ENCODE measurements at regions not wholly inside any gene's neighbourhood (a gene's known extent, or its start where the extent isn't known, plus 50 kb on each side); places are given as distances from the start of the nearest gene placed in this dataset.
"Not testable (repeated sequence)": the region's sequence is repeated elsewhere in the genome, so short reads cannot be mapped to it uniquely, and the experiment has no call there.

DNA sequence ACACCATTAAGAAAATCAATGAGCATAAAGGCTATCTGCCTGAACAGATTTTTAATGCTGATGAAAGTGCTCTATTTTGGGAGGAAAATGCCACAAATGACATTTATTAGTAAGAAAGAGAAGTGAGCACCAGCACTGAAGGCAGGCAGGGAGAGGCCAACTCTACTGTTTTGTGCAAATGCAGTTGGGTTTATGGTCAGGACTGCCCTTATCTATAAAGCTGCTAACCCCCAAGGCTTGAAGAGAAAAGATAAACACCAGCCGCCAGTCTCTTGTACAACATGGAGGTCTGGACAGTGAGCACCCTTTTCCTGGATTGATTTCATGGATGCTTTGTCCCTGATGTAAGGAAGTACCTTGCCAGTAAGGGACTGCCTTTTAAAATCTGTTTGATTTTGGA is 246.8 kb upstream of the SFSWAP start:
- no peak for DNase-seq

- no peak for DNase-seq
Observed at GRCh38 chr12:131466306-131466705, 244.6 kb upstream of the SFSWAP start.

- DNase-seq, result no peak
Observed at GRCh38 chr12:131466932-131467331, 244.0 kb upstream of the SFSWAP start.

DNA sequence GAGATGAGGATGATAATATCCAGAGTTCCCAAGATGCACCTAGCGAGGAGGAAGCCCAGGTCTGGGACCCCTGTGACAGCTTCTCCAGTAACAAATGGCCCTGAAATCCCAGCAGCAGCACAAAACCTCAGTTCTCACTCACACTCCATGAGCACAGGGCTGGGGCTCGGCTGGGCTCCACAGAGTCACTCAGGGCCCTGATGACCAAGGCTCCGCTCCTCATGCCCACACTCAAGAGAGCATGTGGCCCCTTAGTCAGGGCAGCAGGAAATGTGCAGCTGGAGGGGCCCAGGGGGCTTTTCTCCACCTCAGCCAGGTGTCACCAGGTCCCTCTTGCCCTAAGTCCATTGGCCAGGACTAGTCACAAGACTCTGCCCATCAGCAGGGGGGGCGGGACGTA is 242.7 kb upstream of the SFSWAP start:
- DNase-seq, result no peak

DNA sequence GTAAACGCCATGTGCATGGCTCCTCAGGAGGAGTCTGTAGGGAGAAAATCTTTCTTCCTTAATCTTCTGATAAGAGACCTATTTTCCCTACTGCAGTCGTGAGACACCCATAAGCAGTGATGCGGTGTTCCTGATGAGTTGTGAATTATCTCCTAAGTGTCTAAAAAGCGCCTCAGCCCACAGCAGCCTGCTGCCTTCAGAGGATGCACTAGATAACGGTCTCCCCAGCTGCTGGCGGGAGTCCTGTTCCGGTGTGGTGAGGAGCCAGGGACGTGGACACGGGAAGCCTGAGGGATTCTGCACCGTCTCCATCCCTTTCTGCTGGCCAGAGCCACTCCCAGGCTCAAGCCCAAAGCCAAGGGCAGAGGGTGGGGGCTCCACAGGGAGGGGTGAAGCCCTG is 240.9 kb upstream of the SFSWAP start:
- not testable (repeated sequence) for DNase-seq

DNA sequence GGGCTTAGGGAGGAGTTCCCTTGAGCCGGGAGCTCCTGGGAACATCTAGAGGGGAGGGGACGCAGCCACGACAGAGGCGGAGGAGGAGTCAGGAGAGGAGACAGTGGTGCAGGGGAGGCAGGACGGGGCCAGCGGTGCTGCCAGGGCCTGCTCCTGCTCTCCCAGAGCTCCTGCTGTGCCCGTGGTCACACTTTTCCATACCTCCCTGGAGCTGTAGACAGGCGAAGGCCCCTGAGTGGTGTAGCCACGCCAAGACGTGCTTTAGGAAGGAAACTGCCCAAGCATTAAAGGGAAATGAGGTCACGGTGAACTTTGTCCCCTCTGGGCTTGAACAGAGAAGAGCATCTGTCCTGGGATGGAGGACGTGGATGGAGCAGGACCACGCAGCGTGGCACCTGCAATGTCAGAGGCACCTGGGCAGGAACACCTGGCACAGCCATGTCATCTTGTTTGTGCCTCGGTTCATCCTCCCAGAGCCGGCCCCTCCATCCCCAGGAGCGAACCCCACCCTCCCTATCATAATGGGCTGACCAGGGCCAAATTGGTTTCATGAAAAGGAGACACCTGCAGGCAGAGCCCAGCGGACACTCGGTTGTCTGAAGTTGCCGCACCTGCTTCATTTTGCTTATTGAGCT is 239.5 kb upstream of the SFSWAP start:
- DNase-seq, result no peak

DNA sequence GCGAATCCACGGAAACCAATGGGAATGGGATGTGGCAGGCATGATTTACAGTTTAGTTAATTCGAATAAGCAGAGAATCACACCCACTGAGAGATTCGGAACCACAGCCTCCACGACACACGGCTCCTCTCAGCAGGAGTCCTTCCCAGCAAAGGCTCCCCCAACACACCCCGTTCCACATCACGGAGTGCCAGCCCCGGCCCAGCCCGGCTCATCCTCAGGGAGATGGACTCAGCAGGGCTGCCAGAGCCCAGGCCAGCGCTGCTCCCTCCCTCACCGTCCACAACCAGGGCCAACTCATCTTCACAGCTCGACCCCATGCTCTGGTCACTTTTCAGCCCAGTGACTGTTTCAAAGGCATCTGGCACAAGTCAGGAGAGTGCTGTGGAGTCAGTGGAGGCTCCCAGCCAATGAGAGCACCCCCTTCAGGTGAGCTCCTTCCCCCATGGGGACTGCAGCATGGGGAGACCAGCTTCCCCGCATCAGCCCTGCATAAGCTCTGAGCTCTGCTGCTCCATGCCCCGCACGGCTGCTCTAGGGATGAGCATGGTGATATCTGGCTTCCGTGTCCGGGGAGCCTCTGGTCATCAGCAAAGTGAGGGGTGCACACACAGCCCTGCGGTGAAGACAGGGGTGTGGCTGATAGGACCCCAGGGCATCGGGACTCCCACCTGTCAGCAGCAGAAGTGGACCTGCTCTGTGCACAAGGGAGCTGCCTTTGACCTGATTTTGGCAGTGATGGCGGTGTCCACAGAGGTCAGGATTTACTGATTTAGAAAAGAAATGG is 238.8 kb upstream of the SFSWAP start:
- no peak for DNase-seq

DNA sequence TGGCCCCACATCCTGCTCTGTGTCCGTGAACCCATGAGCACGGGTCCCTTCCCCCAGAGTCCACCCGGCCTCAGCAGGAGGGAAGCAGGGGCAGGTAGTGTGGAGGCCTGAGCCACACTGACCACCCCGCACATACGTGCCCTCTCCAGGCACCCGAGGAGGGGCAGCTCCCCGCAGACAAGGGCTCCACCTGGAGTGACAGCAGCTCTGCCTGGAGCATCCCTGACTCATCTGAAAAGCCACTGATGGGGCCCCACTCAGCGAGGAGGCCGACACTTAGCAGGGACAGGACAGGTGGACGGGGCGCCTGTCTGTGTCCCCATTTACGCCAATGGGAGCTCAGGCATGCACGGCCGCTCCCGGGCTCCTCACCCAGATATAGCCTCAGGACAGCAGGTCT is 237.6 kb upstream of the SFSWAP start:
- DNase-seq, result no peak

GRCh38 chr12:131473741-131474709 is 236.9 kb upstream of the SFSWAP start:
- no peak for DNase-seq

- DNase-seq, result not testable (repeated sequence)
Observed at GRCh38 chr12:131475012-131475411, 235.9 kb upstream of the SFSWAP start.

GRCh38 chr12:131477613-131478012 is 233.3 kb upstream of the SFSWAP start:
- no peak for DNase-seq

GRCh38 chr12:131478468-131478867 is 232.4 kb upstream of the SFSWAP start:
- no peak for DNase-seq

DNA sequence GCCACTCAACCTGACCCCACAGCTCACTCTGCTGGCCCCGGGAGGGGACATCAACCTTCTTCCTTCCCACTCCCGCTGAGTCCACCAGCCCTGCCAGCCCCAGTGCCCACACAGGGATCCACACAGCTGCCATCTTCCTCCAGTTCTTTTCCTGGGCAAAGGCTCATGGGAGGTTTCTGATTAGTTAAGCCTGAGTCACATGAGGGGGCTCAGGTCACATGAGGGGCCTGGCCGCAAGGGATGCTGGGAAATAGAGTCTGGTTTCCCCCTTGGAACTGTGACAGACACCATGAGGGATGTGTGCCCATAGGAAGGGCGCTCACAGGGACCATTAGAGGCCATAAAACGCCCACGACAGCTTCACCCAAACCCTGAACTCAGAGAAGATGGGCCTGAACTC is 228.7 kb upstream of the SFSWAP start:
- DNase-seq, result no peak

DNA sequence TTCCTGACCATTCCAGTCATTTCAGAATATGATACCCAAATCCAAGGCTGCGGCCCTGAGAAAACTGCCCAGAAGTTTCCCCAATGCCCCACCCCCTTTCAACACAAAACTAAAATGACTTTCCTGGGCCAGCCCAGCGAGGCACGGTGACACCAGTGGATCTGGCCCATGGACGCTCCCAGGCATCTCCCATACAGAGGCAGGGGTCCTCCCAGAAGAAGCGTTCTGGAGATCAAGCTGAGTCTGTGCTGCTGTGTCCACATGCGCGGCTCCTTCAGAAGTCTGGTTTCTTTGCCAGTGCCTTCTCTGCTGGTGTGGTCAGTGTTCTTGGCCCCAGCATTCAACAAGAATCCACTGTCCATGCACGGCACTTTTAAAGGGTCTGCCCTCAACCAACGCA is 228.2 kb upstream of the SFSWAP start:
- DNase-seq, result no peak

DNA sequence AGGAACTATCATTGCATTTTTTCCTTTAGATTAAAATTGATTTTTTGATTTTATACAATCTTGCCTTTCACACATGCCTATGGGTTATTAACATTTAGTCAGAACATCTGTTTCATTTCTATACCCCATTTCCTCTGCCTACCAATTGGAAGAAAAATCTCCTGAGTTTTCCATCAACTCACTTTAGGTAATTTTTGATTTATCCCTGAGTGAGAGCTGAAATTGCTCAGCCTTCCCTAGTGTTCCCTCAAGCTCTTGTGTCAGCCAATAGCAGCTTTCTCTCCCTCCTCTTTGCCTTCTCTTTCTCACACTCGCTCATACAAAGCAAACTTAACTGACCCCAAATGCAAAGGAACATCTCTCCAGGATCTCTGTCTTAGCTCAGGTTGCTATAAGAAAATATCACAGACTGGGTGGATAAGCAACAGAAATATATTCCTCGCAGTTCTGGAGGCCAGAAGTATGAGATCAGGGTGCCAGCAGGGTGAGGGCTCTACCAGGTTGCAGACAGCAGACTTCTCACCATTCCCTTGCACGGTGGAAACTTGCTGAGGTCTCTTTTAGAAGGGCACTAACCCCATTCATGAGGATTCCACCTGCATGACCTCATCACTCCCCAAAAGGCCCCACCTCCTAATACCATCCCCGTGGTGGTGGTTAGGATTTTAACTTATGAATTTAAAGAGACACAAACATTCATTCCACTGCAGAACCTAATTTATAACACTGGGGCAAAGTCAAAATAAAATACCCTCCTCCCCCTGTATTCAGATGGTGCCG is 224.2 kb upstream of the SFSWAP start:
- no peak for DNase-seq

GRCh38 chr12:131487388-131488124 is 223.3 kb upstream of the SFSWAP start:
- DNase-seq, result no peak

DNA sequence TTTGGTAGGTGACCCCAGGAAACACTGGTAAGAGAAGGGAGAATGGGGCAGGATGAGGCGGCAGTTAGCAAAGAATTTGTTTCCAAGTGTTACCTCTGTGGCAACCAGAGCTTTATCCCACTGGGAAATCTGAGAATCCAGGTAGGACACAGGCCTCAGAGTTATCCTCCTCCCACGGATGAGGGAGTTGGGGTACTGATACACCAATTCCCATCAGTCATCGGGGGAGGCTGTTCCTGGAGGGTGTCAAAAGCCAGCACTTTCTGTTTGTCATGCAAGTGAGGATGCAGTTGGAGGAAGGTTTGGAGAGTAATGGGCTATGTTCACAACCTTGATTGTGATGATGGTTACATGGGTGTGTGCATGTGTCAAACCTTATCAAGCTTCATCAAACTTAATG is 221.2 kb upstream of the SFSWAP start:
- DNase-seq, result no peak

- DNase-seq, result no peak
Observed at GRCh38 chr12:131491155-131491554, 219.7 kb upstream of the SFSWAP start.

- DNase-seq, result no peak
Observed at GRCh38 chr12:131491916-131492490, 218.9 kb upstream of the SFSWAP start.

GRCh38 chr12:131493068-131493826 is 217.6 kb upstream of the SFSWAP start:
- DNase-seq, result no peak

DNA sequence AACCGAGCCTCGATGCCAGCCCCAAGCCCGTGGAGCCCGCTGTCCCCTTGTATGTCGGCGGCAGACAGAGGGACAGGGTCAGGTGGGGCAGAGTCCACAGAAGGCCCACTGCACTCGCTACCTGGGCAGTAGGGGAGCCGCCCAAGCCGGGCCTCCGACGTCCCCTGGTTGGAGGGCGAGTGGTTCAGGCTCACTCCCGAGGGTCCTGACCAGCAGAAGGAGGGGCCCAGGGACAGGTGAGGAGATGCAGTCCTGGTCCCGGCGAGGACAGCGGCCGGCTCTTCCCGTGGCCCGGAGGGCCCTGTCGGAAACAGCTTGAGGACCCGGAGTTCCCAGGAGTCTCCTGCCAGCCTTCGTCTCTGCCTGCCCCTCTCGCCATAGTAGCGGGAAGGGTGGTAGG is 216.7 kb upstream of the SFSWAP start:
- no peak for DNase-seq
